Activated CD8-positive, alpha-beta T cell treated with anti-CD3 and anti-CD28 coated beads, Interleukin-2, amount 10 ng/mL, durations not matched to agents 7 days and 5 days (primary cell): ENCODE measurements at regions not wholly inside any gene's neighbourhood (a gene's known extent, or its start where the extent isn't known, plus 50 kb on each side); places are given as distances from the start of the nearest gene placed in this dataset.

Experiments
- ATAC-seq: fragments of 150-1000 bp; cut with Tn5 transposase; one replicate; pipeline ENCODE4 v1.10.0; 2021; ENCODE audit warnings: moderate library complexity
- CTCF ChIA-PET: fragments of 350-600 bp; sonication (Branson Sonifier 250); formaldehyde crosslinking; loops from one replicate; lab custom pipeline; 2021; ENCODE audit warnings: antibody characterized with exemption; lab: Charles Lee
- POLR2A ChIA-PET: fragments of 350-600 bp; sonication (Branson Sonifier 250); formaldehyde crosslinking; loops from one replicate; lab custom pipeline; 2021; ENCODE audit warnings: antibody characterized with exemption; lab: Charles Lee
- DNase-seq: peaks from one replicate; pipeline ENCODE4 v3.0.0-alpha.2; 2020
- H3K27ac Mint-ChIP-seq: one replicate; pipeline ENCODE4 v1.8.0; 2021; ENCODE audit warnings: mild to moderate bottlenecking, mixed read lengths
- H3K27me3 Mint-ChIP-seq: one replicate; pipeline ENCODE4 v1.8.0; 2021; ENCODE audit warnings: low read depth, mixed read lengths
- H3K36me3 Mint-ChIP-seq: one replicate; pipeline ENCODE4 v1.8.0; 2021; ENCODE audit warnings: low read depth, mixed read lengths
- H3K4me1 Mint-ChIP-seq: one replicate; pipeline ENCODE4 v1.8.0; 2021; ENCODE audit warnings: low read depth, mixed read lengths
- H3K4me3 Mint-ChIP-seq: one replicate; pipeline ENCODE4 v1.8.0; 2021; ENCODE audit warnings: mild to moderate bottlenecking, mixed read lengths
- H3K9me3 Mint-ChIP-seq: one replicate; pipeline ENCODE4 v1.8.0; 2022; ENCODE audit warnings: mixed read lengths; ENCODE audit not compliant: insufficient read depth

DNA sequence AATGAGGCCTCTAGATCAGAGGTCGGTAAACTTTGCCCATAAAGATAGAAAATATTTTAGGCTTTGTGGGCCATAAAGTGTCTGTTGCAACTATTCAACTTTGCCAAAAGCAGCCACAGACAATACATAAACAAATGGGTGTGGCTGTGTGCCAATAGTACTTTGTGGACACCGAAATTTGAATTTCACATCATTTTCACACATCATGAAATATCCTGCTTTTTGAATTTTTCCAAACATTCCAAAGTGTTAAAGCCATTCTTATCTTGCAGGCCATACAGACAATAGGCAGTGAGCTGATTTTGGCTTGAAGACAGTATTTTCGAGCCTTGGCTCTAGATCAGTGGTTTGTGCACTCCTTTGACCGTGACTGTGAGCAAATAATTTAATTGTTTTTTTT lies 51.1 kb upstream of the EPC2 start:
- Mint-ChIP-seq H3K27me3 (no peaks in the 10 kb centered on the region), H3K27ac (no peak overlapping the region), H3K36me3 (no peaks in the 10 kb centered on the region), H3K4me1 (no peaks in the 10 kb centered on the region), H3K9me3 (no peaks in the 10 kb centered on the region), H3K4me3 (no peak overlapping the region)
- ChIA-PET CTCF (no interaction called here), POLR2A (no interaction called here)
- ATAC-seq (no peak), DNase-seq (no peak)

DNA sequence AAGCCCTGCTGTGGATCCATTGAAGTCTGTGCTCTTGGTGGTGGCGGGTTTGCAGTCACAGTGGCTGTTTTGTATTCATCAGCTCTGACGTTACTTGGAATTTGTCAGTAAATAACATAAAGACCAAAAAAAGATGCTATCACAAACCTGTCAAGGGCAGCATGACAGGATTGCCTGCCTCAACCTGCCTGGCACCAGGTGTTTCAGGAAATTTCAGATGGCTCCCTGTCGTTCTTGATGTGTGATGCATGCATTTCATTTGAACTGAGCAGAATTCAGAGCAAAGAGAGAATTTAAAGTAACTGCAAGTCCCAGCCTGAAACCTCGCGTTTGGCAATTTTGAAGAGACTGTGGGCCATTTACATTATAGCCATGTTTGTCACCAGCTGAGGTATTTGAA lies 50.3 kb upstream of the EPC2 start:
- Mint-ChIP-seq H3K9me3 (no peaks in the 10 kb centered on the region), H3K36me3 (no peaks in the 10 kb centered on the region), H3K27ac (no peak overlapping the region), H3K27me3 (no peaks in the 10 kb centered on the region), H3K4me3 (no peak overlapping the region), H3K4me1 (no peaks in the 10 kb centered on the region)
- POLR2A ChIA-PET: no interaction called here
- no peak for ATAC-seq
- no peak for DNase-seq
- CTCF ChIA-PET: interaction anchor here (0.7 kb wide), 1 partner anchor 351 kb away, joined by 3 read pairs; no protein-coding TSS in a partner anchor
